ENCODE measurements at regions not wholly inside any gene's neighbourhood (a gene's known extent, or its start where the extent isn't known, plus 50 kb on each side); places are given as distances from the start of the nearest gene placed in this dataset.

DNA sequence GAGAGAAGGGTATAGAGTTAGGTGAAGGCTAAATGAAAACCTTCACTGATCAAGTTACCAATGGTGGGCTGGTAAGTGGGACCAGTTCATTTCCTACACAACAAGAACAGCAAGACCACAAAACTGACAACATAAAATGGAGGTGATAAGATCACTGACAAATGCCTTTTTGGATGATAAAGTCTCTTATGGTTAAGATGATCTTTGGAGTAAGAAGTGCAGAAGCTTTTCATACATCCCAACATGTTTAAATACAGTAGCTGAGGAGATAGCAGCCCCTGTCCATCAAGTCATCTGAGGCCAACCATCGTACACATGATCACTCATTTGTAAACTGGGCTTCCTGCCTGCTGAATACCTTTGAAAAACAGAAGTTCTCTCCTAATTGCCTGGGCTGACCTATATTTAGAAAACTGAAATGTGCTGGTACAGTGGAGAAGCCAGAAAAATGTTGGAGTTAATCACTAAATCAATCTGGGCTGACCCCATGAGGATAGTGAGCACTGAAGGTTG is 259.0 kb upstream of the ZFHX3 start (continued):
- TF ChIP-seq RAD21 (IDR thresholded peaks at IDR 0.05 in 1 of 2, conservative IDR thresholded peaks at IDR 0.05 in 1 of 2; ENCODE audit: low read depth in 2 of 2, low read length in 2 of 2): no peak

All from H1 (cell line).